ENCODE measurements at regions not wholly inside any gene's neighbourhood (a gene's known extent, or its start where the extent isn't known, plus 50 kb on each side); places are given as distances from the start of the nearest gene placed in this dataset.

DNA sequence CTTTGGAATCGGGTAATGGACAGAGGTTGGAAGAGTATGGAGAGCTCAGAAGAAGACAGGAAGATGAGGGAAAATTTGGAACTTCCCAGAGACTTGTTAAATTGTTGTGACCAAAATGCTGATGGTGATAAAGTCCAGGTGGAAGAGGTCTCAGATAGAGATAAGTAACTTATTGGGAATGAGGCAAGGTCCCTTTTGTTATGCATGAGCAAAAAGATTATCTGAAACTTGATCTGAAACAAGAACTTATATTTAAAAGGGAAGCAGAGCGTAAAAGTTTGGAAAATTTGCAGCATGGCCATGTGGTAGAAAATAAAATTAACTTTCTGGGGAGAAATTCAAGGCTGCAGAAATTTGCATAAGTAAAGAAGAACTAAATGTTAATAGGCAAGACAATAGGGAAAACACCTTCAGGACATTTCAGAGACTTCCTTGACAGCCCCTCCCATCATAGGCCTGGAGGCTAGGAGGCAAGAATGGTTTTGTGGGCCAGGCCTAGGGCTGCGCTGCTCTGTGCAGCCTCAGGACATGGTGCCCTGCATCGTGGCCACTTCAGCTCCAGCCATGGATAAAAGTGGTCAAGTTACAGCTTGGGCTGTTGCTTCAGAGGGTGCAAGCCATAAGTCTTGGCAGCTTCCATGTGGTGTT lies 425.7 kb upstream of the PRICKLE1 start:
- H3K27ac ChIP-seq, result no peak overlapping the region
- TF ChIP-seq, protein P1, sequence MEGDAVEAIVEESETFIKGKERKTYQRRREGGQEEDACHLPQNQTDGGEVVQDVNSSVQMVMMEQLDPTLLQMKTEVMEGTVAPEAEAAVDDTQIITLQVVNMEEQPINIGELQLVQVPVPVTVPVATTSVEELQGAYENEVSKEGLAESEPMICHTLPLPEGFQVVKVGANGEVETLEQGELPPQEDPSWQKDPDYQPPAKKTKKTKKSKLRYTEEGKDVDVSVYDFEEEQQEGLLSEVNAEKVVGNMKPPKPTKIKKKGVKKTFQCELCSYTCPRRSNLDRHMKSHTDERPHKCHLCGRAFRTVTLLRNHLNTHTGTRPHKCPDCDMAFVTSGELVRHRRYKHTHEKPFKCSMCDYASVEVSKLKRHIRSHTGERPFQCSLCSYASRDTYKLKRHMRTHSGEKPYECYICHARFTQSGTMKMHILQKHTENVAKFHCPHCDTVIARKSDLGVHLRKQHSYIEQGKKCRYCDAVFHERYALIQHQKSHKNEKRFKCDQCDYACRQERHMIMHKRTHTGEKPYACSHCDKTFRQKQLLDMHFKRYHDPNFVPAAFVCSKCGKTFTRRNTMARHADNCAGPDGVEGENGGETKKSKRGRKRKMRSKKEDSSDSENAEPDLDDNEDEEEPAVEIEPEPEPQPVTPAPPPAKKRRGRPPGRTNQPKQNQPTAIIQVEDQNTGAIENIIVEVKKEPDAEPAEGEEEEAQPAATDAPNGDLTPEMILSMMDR (IDR thresholded peaks at IDR 0.05), result no peak
- FAIRE-seq (no peak), DNase-seq (no peak), ATAC-seq (no peak)
- H3K4me1 ChIP-seq, result no peaks in the 10 kb centered on the region
- intact Hi-C loops (cut with DNase I), result no loop called here
- WGBS, 2 donors, result 86 to 87% methylated on average over 4 of the region's 4 CpGs
- no peaks in the 10 kb centered on the region for H3K9me3 ChIP-seq
- H3K27me3 ChIP-seq, result no peaks in the 10 kb centered on the region
- H3K4me3 ChIP-seq, result no peak overlapping the region
- H3K36me3 ChIP-seq, result no peaks in the 10 kb centered on the region

DNA sequence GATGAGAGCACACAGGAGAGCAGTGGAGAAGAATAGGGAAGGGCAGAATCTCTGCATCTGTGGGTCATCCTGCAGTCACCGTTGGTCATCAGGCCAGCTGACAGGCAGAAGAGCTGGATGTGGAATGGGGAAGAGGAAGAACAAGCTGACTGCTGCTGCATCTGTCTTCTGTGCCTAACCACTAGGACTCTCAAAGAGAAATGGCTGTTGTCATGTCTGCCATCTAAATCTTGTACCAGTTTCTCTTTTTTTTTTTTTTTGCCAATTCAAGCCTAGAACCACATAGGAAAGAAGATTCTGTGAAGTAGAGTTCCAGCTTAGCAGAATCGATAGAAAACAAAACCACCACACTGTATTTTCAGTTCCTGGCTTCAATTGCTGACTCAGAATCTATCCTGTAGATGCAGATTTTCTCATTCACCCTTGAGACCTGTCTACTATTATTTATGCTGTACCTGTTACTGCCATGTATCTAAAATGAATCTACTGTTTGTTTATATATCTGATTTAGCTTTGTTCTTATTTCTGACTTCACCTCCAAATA lies 421.9 kb upstream of the PRICKLE1 start:
- 47 to 63% methylated on average over 2 of the region's 2 CpGs for WGBS, 2 donors
- TF ChIP-seq, protein P1 (IDR thresholded peaks at IDR 0.05), result no peak
- DNase-seq, result no peak
- Histone ChIP-seq H3K36me3 (no peaks in the 10 kb centered on the region), H3K27me3 (no peaks in the 10 kb centered on the region), H3K9me3 (no peaks in the 10 kb centered on the region), H3K4me1 (no peaks in the 10 kb centered on the region), H3K27ac (no peak overlapping the region), H3K4me3 (no peak overlapping the region)
- no peak for FAIRE-seq
- no peak for ATAC-seq
- intact Hi-C loops (cut with DNase I), result no loop called here

DNA sequence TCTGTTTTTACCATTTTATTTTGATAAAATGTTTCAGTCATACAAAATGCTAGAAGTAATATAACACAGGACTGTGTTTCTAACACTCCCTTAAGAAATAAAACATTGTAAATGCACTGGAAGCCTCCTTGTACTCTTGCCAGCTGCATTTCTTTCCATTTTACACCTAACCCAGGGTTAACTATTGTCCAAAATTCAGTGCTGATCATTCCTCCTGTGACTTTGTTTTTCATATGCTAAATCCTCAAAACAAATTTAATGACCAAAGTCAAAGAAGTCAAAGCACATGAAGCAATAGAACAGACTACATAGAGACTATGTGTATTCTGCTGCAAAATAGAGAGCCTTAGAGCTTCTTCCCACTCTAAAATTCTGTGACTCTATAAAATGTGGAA lies 420.3 kb upstream of the PRICKLE1 start:
- H3K4me3 ChIP-seq, result no peak overlapping the region
- ATAC-seq, result no peak
- no peaks in the 10 kb centered on the region for H3K36me3 ChIP-seq
- FAIRE-seq, result no peak
- H3K9me3 ChIP-seq, result no peaks in the 10 kb centered on the region
- no peaks in the 10 kb centered on the region for H3K27me3 ChIP-seq
- intact Hi-C loops (cut with DNase I), result no loop called here
- H3K27ac ChIP-seq, result no peak overlapping the region
- TF ChIP-seq, protein P1 (IDR thresholded peaks at IDR 0.05), result no peak
- H3K4me1 ChIP-seq, result no peaks in the 10 kb centered on the region
- DNase-seq, result no peak

DNA sequence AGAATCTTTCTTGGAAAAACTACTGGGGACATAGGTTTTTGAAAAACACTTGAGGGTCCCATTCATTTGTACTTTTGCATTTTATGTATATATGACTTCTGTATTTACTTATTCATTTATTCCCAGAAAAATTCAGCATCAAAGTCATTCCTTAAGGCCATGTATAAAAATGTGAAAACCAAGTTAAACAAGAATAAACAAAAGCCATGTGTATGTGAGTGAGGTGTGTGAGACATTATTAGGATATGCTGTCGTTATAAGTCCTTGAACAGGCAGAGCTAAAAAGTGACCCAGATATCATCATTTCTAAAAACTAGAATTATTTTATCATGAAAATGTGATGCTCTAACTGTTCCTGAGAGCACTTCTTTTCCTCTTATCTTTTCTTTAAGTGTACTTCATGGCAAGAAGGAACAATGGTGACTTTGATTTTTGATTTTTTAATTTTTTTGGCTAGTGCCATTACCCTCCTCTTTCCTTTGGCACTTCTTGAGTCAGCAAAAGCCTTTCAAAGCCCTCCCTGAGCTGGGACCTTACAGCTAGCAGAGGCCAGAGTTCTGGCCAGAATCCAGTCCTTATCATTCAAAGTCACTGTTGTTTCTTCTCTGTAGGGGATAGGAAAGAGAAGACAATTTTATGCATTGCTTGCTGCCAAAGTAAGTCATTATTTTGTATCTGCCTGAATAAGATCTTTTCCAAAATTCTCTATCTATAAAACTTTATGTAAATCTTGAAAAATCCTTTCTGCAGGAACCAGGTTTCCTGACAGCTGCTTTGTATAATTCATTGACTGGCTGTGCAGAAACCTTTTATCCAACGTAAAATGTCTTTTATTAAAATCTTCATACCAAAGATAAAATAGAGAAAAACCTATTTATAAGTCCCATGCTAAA lies 419.7 kb upstream of the PRICKLE1 start:
- no peak for FAIRE-seq
- Histone ChIP-seq H3K9me3 (no peaks in the 10 kb centered on the region), H3K4me1 (no peaks in the 10 kb centered on the region), H3K36me3 (no peaks in the 10 kb centered on the region), H3K27ac (no peak overlapping the region), H3K27me3 (no peaks in the 10 kb centered on the region), H3K4me3 (no peak overlapping the region)
- WGBS, 2 donors, result 57 to 64% methylated on average over 2 of the region's 2 CpGs
- intact Hi-C loops (cut with DNase I), result no loop called here
- no peak for ATAC-seq
- TF ChIP-seq, protein P1 (IDR thresholded peaks at IDR 0.05), result no peak
- no peak for DNase-seq

DNA sequence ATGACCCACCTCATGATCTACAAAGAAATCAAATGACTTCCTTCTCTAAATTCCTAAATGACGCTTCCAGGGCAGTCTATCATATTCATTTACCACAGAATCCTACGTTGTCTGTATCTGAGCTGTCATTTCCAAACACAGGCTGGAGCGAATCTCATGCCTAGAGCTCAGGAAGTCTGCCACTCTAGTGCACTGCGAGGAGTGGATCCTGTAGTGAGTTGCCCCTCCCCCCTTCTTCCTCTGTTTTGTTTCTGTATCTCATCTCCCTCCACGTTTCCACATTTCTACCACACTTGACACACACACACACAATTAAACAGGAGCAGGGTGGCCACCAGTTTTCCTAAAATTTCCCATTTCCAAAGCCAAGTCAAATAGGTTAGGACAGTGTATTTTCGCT lies 415.4 kb upstream of the PRICKLE1 start:
- H3K4me3 ChIP-seq, result no peak overlapping the region
- H3K27me3 ChIP-seq, result no peaks in the 10 kb centered on the region
- DNase-seq, result no peak
- no peak for ATAC-seq
- no peaks in the 10 kb centered on the region for H3K9me3 ChIP-seq
- 51 to 69% methylated on average over 6 of the region's 6 CpGs for WGBS, 2 donors
- H3K4me1 ChIP-seq, result no peaks in the 10 kb centered on the region
- FAIRE-seq, result no peak
- H3K27ac ChIP-seq, result no peak overlapping the region
- TF ChIP-seq, protein P1 (IDR thresholded peaks at IDR 0.05), result no peak
- H3K36me3 ChIP-seq, result no peaks in the 10 kb centered on the region
- intact Hi-C loops (cut with DNase I), result no loop called here
